Subcutaneous abdominal adipose tissue (tissue), 5 donors: ENCODE measurements at regions not wholly inside any gene's neighbourhood (a gene's known extent, or its start where the extent isn't known, plus 50 kb on each side); places are given as distances from the start of the nearest gene placed in this dataset.
"Not testable (repeated sequence)": the region's sequence is repeated elsewhere in the genome, so short reads cannot be mapped to it uniquely, and the experiment has no call there.

Source experiments
- H3K27ac ChIP-seq: one replicate; pipeline ENCODE4 v1.7.0; 2013; ENCODE audit warnings: low read depth, mild to moderate bottlenecking, inconsistent platforms, low read length, moderate library complexity
- H3K27me3 ChIP-seq, 5 donors: one replicate each; pipeline ENCODE4 v1.7.0; 2013; ENCODE audit warnings: low read length in 5 of 5, inconsistent platforms in 1 of 5; ENCODE audit not compliant: control insufficient read depth in 5 of 5, insufficient read depth in 4 of 5
- H3K36me3 ChIP-seq, 5 donors: one replicate each; pipeline ENCODE4 v1.7.0; 2013; ENCODE audit warnings: low read length in 5 of 5; ENCODE audit not compliant: control insufficient read depth in 5 of 5, insufficient read depth in 5 of 5
- H3K4me1 ChIP-seq, 5 donors: one replicate each; pipeline ENCODE4 v1.7.0; 2013; ENCODE audit warnings: low read length in 5 of 5, mild to moderate bottlenecking in 3 of 5, moderate library complexity in 1 of 5; ENCODE audit not compliant: control insufficient read depth in 5 of 5, insufficient read depth in 5 of 5
- H3K4me3 ChIP-seq, 5 donors: one replicate each; pipeline ENCODE4 v1.7.0; 2013; ENCODE audit warnings: low read length in 5 of 5, low read depth in 1 of 5
- H3K9ac ChIP-seq, 5 donors: one replicate each; pipeline ENCODE4 v1.7.0; 2013; ENCODE audit warnings: low read length in 5 of 5, mild to moderate bottlenecking in 4 of 5, moderate library complexity in 3 of 5
- H3K9me3 ChIP-seq, 5 donors: one replicate each; pipeline ENCODE4 v1.7.0; 2013; ENCODE audit warnings: low read length in 5 of 5; ENCODE audit not compliant: control insufficient read depth in 5 of 5
- donor health status: healthy.
- donor health status: healthy.
- donor health status: healthy.
- donor health status: healthy.
- donor health status: healthy.

DNA sequence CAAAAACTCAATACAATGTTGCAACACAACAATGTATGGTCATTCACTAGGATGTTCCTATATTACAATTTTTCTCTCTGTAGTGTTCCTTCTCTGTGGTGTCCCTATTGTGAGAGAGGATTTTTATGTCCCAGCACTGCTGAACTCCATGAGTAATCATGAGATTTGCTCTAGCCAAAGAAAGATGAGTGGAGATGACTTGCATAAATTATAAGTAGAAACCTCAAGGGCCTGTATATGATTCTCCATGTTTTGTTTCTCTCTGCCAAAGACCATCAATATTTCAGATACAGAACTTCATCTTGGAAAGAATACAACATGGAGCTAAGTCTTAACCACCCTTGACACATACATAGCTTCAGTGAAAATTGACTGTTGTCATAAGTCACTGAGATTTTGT lies 579.1 kb downstream of the TMTC2 start:
- Histone ChIP-seq H3K9me3 (no peaks in the 10 kb centered on the region), H3K4me3 (no peak overlapping the region), H3K4me1 (no peaks in the 10 kb centered on the region)

DNA sequence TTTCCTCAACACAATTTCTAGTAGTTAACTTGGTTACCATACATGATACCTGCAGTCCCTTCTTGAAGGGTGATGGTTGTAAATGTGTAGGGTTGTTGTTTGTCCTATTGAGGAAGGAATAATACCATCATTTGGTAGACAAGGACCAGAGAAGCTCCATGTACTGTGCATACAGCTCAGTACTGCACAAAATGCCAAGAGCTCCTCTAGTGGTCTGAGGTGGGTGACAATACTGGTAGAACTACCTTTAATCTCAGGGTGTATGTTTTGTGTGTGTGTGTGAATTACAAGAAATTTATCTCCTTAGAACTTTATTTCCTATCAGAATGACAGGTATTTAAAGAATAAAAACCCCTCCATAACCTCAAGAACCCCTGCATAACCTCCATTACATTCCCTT lies 575.3 kb downstream of the TMTC2 start:
- H3K27ac ChIP-seq = no peak overlapping the region
- H3K4me1 ChIP-seq = no peaks in the 10 kb centered on the region
- no peaks in the 10 kb centered on the region for H3K9me3 ChIP-seq
- no peak overlapping the region for H3K9ac ChIP-seq
- no peaks in the 10 kb centered on the region for H3K36me3 ChIP-seq
- no peaks in the 10 kb centered on the region for H3K27me3 ChIP-seq
- no peak overlapping the region for H3K4me3 ChIP-seq

More for the DNA sequence above, 579.1 kb downstream of the TMTC2 start:
- H3K9ac ChIP-seq = no peak overlapping the region
- no peaks in the 10 kb centered on the region for H3K27me3 ChIP-seq
- no peaks in the 10 kb centered on the region for H3K36me3 ChIP-seq
- no peak overlapping the region for H3K27ac ChIP-seq

DNA sequence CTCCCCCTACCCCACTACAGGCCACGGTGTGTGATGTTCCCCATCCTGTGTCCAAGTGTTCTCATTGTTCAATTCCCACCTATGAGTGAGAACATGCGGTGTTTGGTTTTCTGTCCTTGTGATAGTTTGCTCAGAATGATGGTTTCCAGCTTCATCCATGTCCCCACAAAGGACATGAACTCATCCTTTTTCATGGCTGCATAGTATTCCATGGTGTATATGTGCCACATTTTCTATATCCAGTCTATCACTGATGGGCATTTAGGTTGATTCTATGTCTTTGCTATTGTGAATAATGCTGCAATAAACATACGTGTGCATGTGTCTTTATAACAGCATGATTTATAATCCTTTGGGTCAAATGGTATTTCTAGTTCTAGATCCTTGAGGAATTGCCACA lies 573.4 kb downstream of the TMTC2 start:
- H3K4me1 ChIP-seq, H3K9ac ChIP-seq, H3K36me3 ChIP-seq, H3K27ac ChIP-seq, H3K27me3 ChIP-seq, H3K9me3 ChIP-seq, H3K4me3 ChIP-seq: not testable (repeated sequence)

DNA sequence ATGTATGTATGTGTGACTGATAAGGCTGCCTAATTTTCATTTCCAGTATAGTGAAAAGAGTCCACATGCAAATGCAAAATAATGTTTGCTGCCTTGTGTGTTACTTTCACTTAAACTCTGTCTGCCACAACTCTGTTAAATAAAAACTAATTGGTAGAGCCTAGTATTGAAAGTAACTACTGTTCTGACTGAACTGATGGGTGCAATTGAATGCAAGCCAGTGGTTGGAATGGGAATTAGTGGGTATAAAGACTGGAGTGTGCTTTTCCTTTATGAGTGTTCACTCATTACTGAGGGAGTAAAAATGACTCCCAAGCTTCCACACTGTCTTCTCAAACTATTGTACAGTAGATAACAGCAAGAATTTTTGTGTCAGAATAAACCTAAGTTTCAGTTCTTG lies 571.0 kb downstream of the TMTC2 start:
- no peaks in the 10 kb centered on the region for H3K27me3 ChIP-seq
- H3K27ac ChIP-seq = no peak overlapping the region
- peaks cover 0 to 6% (median 0%) of the 10 kb centered on the region in 5 donors for H3K9me3 ChIP-seq
- no peak overlapping the region for H3K9ac ChIP-seq
- no peaks in the 10 kb centered on the region for H3K36me3 ChIP-seq
- H3K4me1 ChIP-seq = no peaks in the 10 kb centered on the region
- H3K4me3 ChIP-seq = no peak overlapping the region

DNA sequence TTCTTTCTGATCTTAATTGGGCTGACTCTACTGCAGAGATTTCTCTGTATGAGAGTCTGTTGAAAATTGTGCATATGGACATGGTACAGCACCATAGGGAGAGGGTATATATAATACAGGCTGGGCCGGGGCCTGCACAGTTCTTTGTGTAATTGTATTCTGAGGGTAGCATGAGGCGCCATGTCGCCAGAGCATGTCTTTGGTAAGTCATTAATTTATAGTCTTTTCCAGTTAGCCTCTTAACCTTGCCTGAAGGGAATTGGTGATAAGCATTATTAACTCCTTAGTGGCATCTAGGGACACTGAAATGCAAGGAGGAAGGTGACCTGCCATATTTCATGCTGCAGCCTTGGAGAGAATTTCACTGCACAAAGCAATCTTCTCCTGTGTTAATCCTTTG lies 569.9 kb downstream of the TMTC2 start:
- peaks cover 0 to 8% (median 0%) of the 10 kb centered on the region in 5 donors for H3K9me3 ChIP-seq
- no peak overlapping the region for H3K4me3 ChIP-seq
- H3K27ac ChIP-seq = no peak overlapping the region
- no peaks in the 10 kb centered on the region for H3K36me3 ChIP-seq
- no peak overlapping the region for H3K9ac ChIP-seq
- H3K27me3 ChIP-seq = no peaks in the 10 kb centered on the region
- no peaks in the 10 kb centered on the region for H3K4me1 ChIP-seq

DNA sequence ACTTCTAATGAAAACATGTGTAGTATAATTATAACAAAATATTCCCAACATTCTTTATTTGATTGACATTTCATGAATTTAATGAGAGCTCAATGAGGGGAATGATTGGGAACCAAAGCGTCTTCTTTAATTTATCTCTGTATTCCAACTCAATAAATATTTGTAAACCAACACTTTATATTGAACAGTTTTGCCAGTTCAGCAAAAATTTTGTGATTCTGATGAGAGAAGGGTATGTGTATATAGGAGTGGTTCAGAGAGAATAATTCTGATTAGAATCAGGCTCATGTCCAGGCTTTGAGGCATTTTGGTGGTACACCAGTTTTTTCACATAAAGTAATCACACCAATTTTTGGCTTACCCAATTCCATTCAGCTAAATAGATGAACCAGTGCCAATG lies 564.2 kb downstream of the TMTC2 start:
- no peaks in the 10 kb centered on the region for H3K36me3 ChIP-seq
- peaks cover 0 to 5% (median 0%) of the 10 kb centered on the region in 5 donors for H3K4me1 ChIP-seq
- no peak overlapping the region for H3K27ac ChIP-seq
- H3K27me3 ChIP-seq = no peaks in the 10 kb centered on the region
- peaks cover 0 to 8% (median 0%) of the 10 kb centered on the region in 5 donors for H3K9me3 ChIP-seq
- H3K9ac ChIP-seq = no peak overlapping the region
- no peak overlapping the region for H3K4me3 ChIP-seq

DNA sequence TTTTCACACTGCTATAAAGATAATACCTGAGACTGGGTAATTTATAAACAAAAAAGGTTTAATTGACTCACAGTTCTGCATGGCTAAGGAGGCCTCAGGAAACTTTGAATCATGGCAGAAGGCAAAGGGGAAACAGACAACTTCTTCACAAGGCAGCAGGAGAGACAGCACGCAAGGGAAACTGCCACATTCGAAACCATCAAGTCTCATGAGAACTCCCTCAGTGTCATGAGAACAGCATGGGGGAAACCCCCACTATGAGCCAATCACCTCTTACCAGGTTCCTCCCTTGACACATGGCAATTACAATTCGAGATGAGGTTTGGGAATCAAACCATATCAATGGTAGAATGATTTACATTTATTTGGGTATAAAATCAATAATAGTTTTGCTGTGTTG lies 558.5 kb downstream of the TMTC2 start:
- peaks cover 0 to 5% (median 0%) of the 10 kb centered on the region in 5 donors for H3K4me1 ChIP-seq
- no peaks in the 10 kb centered on the region for H3K9me3 ChIP-seq
- no peak overlapping the region for H3K4me3 ChIP-seq
- no peak overlapping the region for H3K9ac ChIP-seq
- H3K27me3 ChIP-seq = no peaks in the 10 kb centered on the region
- no peak overlapping the region for H3K27ac ChIP-seq
- H3K36me3 ChIP-seq = no peaks in the 10 kb centered on the region

DNA sequence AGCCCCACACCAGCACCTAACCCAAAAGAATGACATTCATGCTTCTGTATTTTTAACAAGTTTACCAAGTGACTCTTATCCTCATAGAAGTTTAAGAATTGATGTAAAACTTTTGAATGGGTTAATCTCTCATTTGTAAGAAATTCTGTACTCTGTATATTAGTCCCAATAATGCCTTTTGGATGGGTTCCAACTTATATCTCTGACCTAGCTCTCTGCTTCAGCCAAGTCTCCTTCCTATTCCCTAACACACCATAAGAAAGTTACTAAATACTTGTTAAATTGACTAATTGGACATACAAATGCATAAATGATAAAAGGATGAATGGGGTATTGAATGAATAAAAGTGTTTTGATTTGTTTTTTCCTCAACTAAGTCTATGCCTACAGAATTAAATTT lies 557.3 kb downstream of the TMTC2 start:
- no peak overlapping the region for H3K4me3 ChIP-seq
- peaks cover 0 to 5% (median 0%) of the 10 kb centered on the region in 5 donors for H3K4me1 ChIP-seq
- H3K9ac ChIP-seq = no peak overlapping the region
- H3K9me3 ChIP-seq = no peaks in the 10 kb centered on the region
- H3K36me3 ChIP-seq = no peaks in the 10 kb centered on the region
- H3K27ac ChIP-seq = no peak overlapping the region
- no peaks in the 10 kb centered on the region for H3K27me3 ChIP-seq

DNA sequence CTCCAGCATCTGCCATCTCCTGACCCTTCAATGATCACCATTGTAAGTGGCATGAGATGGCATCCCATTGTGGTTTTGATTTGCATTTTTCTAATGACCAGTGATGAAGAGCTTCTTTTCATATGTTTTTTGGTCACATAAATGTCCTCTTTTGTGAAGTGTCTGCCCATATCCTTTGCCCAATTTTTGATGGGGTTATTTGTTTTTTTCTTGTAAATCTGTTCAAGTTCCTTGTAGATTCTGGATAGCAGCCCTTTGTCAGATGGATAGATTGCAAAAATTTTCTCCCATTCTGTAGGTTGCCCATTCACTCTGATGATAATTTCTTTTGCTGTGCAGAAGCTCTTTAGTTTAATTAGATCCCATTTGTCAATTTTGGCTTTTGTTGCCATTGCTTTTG lies 547.3 kb downstream of the TMTC2 start:
- H3K27ac ChIP-seq, H3K36me3 ChIP-seq, H3K9me3 ChIP-seq, H3K9ac ChIP-seq, H3K4me3 ChIP-seq, H3K27me3 ChIP-seq, H3K4me1 ChIP-seq: not testable (repeated sequence)

DNA sequence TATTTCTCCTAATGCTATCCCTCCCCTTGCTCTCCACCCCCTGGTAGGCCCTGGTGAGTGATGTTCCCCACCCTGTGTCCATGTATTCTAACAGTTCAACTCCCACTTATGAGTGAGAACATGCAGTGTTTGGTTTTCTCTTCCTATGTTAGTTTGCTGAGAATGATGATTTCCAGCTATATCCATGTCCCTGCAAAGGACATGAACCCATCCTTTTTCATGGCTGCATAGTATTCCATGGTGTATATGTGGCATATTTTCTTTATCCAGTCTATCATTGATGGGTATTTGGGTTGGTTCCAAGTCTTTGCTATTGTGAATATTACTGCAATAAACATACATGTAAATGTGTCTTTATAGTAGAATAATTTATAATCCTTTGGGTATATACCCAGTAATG lies 540.3 kb downstream of the TMTC2 start:
- H3K4me1 ChIP-seq, H3K27me3 ChIP-seq: not testable (repeated sequence)

DNA sequence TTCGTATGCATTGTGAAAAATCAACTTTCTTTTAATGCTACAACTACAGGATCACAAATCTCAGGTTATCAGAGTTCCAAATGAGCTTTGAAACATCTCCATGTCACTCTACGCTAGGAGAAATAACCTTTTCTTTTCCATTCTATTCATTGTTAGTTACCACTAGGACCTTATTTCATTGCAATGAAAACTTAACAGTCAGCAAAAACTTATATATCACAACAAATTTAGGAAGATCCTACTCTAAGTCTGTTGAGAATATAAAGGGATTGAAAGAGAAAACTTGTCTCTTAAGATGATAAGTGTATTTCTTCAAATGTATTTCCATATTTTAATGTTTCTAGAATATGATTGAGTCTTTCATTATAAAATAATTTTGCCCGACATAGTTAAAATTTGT lies 539.1 kb downstream of the TMTC2 start:
- Histone ChIP-seq H3K9me3 (peaks cover 0 to 3% (median 0%) of the 10 kb centered on the region in 5 donors), H3K4me1 (no peaks in the 10 kb centered on the region), H3K9ac (no peak overlapping the region), H3K27ac (no peak overlapping the region), H3K4me3 (no peak overlapping the region), H3K27me3 (no peaks in the 10 kb centered on the region), H3K36me3 (no peaks in the 10 kb centered on the region)

More for the DNA sequence above, 540.3 kb downstream of the TMTC2 start:
- not testable (repeated sequence) for H3K27ac ChIP-seq, H3K9ac ChIP-seq, H3K36me3 ChIP-seq, H3K4me3 ChIP-seq, H3K9me3 ChIP-seq
